K562 (cell line): ENCODE measurements at regions not wholly inside any gene's neighbourhood (a gene's known extent, or its start where the extent isn't known, plus 50 kb on each side); places are given as distances from the start of the nearest gene placed in this dataset.

Experiments
- ATAC-seq: fragments of 200-7000 bp; cut with Tn5 transposase; 3 replicates; pipeline ENCODE4 v1.9.1; 2020; ENCODE audit warnings: moderate library complexity
- BruUV-seq: library from RNA; stranded (reverse); fragments of 400-500 nt; replicated peaks from 2 replicates; lab custom pipeline; 2021; lab: Mats Ljungman, UMichigan
- CTCF ChIA-PET: fragments of 300-600 bp; formaldehyde crosslinking; extraction: SDS; loops from one replicate; lab custom pipeline; 2021; ENCODE audit warnings: low intra/inter-chr PET ratio; lab: Yijun Ruan, JAX
- POLR2A ChIA-PET: fragments of 300-600, 350-650 bp; sonication (Branson Sonifier 250); formaldehyde crosslinking; extraction: SDS; loops from one replicate; lab custom pipeline; 2021; ENCODE audit warnings: antibody characterized with exemption, inconsistent platforms; lab: Yijun Ruan, JAX
- DNase-seq, 4 experiments: peaks; one replicate each; pipeline versions ENCODE4 v3.0.0 to v3.0.0-alpha.2; 2011 to 2018; ENCODE audit warnings: low spot score in 3 of 4, mixed read lengths in 3 of 4; ENCODE audit errors: extremely low read depth in 1 of 4
- FAIRE-seq: peaks from 2 replicates; lab custom pipeline; 2011; peaks lifted over from hg19 to GRCh38; lab: Jason Lieb, UNC
- H2AFZ ChIP-seq: 2 replicates; pipeline ENCODE4 v1.6.0; 2011; ENCODE audit warnings: low read depth, low read length, control low read depth, inconsistent platforms
- H3K27ac ChIP-seq: fragments of 200-600 bp; 3 replicates; pipeline ENCODE4 v1.8.0; 2011; ENCODE audit warnings: low read depth, mild to moderate bottlenecking, control low read depth, inconsistent platforms, low read length, moderate library complexity, mixed read lengths; ENCODE audit errors: extremely low read depth
- H3K27me3 ChIP-seq, 2 experiments: fragments of 300-600 bp in 1 of 2; 2 replicates in 1 of 2; 3 replicates in 1 of 2; pipeline versions ENCODE4 v1.6.0 to v1.8.0; 2011; ENCODE audit warnings: inconsistent platforms in 2 of 2, low read length in 2 of 2, mild to moderate bottlenecking in 1 of 2, mixed read lengths in 1 of 2, moderate library complexity in 1 of 2; ENCODE audit not compliant: control insufficient read depth in 2 of 2, insufficient read depth in 2 of 2
- H3K36me3 ChIP-seq: fragments of 300-600 bp; 3 replicates; pipeline ENCODE4 v1.8.0; 2011; ENCODE audit warnings: mild to moderate bottlenecking, low read length, inconsistent platforms; ENCODE audit not compliant: control insufficient read depth, insufficient read depth
- H3K4me1 ChIP-seq, 2 experiments: fragments of 200-600 bp in 1 of 2; replicated peaks in 1 of 2; 2 replicates in 1 of 2; 3 replicates in 1 of 2; pipeline versions ENCODE4 v1.5.1 to v1.8.0; 2011; ENCODE audit warnings: inconsistent platforms in 2 of 2, low read length in 2 of 2, mild to moderate bottlenecking in 1 of 2, mixed read lengths in 1 of 2, moderate library complexity in 1 of 2; ENCODE audit not compliant: control insufficient read depth in 2 of 2, insufficient read depth in 2 of 2
- H3K4me2 ChIP-seq: 2 replicates; pipeline ENCODE4 v1.6.1; 2011; ENCODE audit warnings: low read length, control low read depth, inconsistent platforms, mixed read lengths; ENCODE audit not compliant: insufficient read depth
- H3K4me3 ChIP-seq: fragments of 200-600 bp; sonication (generic), shearing (Covaris generic); 2 replicates; pipeline ENCODE4 v1.5.1; 2016; ENCODE audit warnings: control low read depth, inconsistent platforms
- H3K79me2 ChIP-seq: fragments of 200-600 bp; 3 replicates; pipeline ENCODE4 v1.8.0; 2011; ENCODE audit warnings: low read length, inconsistent platforms; ENCODE audit not compliant: control insufficient read depth, insufficient read depth
- H3K9ac ChIP-seq, 2 experiments: 2 replicates each; pipeline versions ENCODE4 v1.6.0 to v1.6.1; 2011; ENCODE audit warnings: low read depth in 2 of 2, low read length in 2 of 2, control low read depth in 1 of 2, inconsistent platforms in 1 of 2, mild to moderate bottlenecking in 1 of 2, mixed read lengths in 1 of 2; ENCODE audit not compliant: insufficient read depth in 1 of 2
- H3K9me1 ChIP-seq: one replicate; pipeline ENCODE4 v1.6.0; 2011; ENCODE audit warnings: inconsistent platforms, mild to moderate bottlenecking, low read length, moderate library complexity; ENCODE audit not compliant: control insufficient read depth, insufficient read depth
- H3K9me3 ChIP-seq: replicated peaks from 2 replicates; pipeline ENCODE4 v1.5.1; 2011; ENCODE audit warnings: low read depth, low read length, inconsistent platforms; ENCODE audit not compliant: control insufficient read depth, insufficient read depth
- H4K20me1 ChIP-seq: replicated peaks from 2 replicates; pipeline ENCODE4 v1.6.1; 2011; ENCODE audit warnings: low read length, inconsistent platforms, mixed read lengths; ENCODE audit not compliant: control insufficient read depth, insufficient read depth
- ARID2 ChIP-seq: fragments of 450-650 bp; IDR thresholded peaks from 2 replicates; pipeline ENCODE4 v1.6.1; 2017; ENCODE audit warnings: antibody characterized with exemption, mild to moderate bottlenecking
- CHCHD3 ChIP-seq: fragments of 250-450 bp; sonication (Bioruptor Pico); IDR thresholded peaks from 2 replicates; pipeline ENCODE4 v2.1.2; 2022; ENCODE audit warnings: mild to moderate bottlenecking
- ESRRA ChIP-seq: fragments of 450-650 bp; IDR thresholded peaks from 2 replicates; pipeline ENCODE4 v1.6.1; 2014; ENCODE audit warnings: low read depth, mild to moderate bottlenecking, moderate library complexity, borderline replicate concordance
- FOXP1 ChIP-seq: sonication (generic); formaldehyde crosslinking; IDR thresholded peaks from 2 replicates; pipeline ENCODE4 v1.8.0; 2022; ENCODE audit warnings: mild to moderate bottlenecking, missing genetic modification reagents
- SOX6 ChIP-seq: fragments of 450-650 bp; IDR thresholded peaks from 2 replicates; pipeline ENCODE4 v1.6.1; 2014; ENCODE audit warnings: mild to moderate bottlenecking
- TCF3 ChIP-seq: sonication (generic); formaldehyde crosslinking; IDR thresholded peaks from 2 replicates; pipeline ENCODE4 v1.4.0; 2020; ENCODE audit warnings: mild to moderate bottlenecking, missing genetic modification reagents
- TOE1 ChIP-seq, 2 experiments: fragments of 450-650 bp in 1 of 2; sonication (generic) in 1 of 2; formaldehyde crosslinking in 1 of 2; IDR thresholded peaks; 2 replicates each; pipeline versions ENCODE4 v1.7.1 to v1.8.0; 2016 to 2022; ENCODE audit warnings: borderline replicate concordance in 2 of 2, mild to moderate bottlenecking in 2 of 2, antibody characterized with exemption in 1 of 2, inconsistent platforms in 1 of 2, low read depth in 1 of 2, missing genetic modification reagents in 1 of 2, moderate library complexity in 1 of 2
- in situ Hi-C: fragments of 300-500 bp; cut with MboI; formaldehyde crosslinking; loops from 4 replicates; pipeline ENCODE4 v1.15.0; 2018; ENCODE audit warnings: inconsistent platforms, mixed read lengths
- intact Hi-C: fragments of 100-400 bp; cut with micrococcal nuclease; formaldehyde crosslinking; loops from 2 replicates; pipeline ENCODE4 v1.14.2; 2022

- no peak for TF ChIP-seq TCF3
- TF ChIP-seq ARID2: no peak
- no peak for TF ChIP-seq TOE1 (IDR thresholded peaks at IDR 0.05; ENCODE audit: borderline replicate concordance)
- TF ChIP-seq TOE1 (CRISPR knock-in tag; IDR thresholded peaks at IDR 0.05; ENCODE audit: borderline replicate concordance, low read depth): no peak
- TF ChIP-seq SOX6: no peak
- no peak for TF ChIP-seq CHCHD3
- no peak for TF ChIP-seq FOXP1 (CRISPR knock-in tag)
Measured at GRCh38 chr1:189726806-189727205, 750.9 kb downstream of the BRINP3 start (continued).

- no peak for FAIRE-seq
- Histone ChIP-seq H3K4me3 (no peak overlapping the region), H3K9me3 (no peaks in the 10 kb centered on the region), H3K9me1 (no peaks in the 10 kb centered on the region), H3K4me2 (no peak overlapping the region), H3K9ac (no peak overlapping the region), H3K36me3 (no peaks in the 10 kb centered on the region), H3K27me3 (no peaks in the 10 kb centered on the region), H3K4me1 (no peaks in the 10 kb centered on the region), H3K79me2 (no peaks in the 10 kb centered on the region), H4K20me1 (no peaks in the 10 kb centered on the region), H2AFZ (no peak overlapping the region), H3K27ac (no peak overlapping the region)
- DNase-seq: no peak
- ATAC-seq: no peak
- ChIA-PET POLR2A (no interaction called here), CTCF (no interaction called here)
- intact Hi-C loops: no loop called here
- in situ Hi-C loops: no loop called here
- TF ChIP-seq ESRRA: no peak
- no TSS peak for BruUV-seq
Measured at GRCh38 chr1:189751311-189751710, 726.4 kb downstream of the BRINP3 start.
